Dendritic cell treated with granulocyte-macrophage colony-stimulating factor and Interleukin-4, amounts not matched to agents 40 ng/mL and 50 ng/mL, for 4 days (primary cell): ENCODE measurements at regions not wholly inside any gene's neighbourhood (a gene's known extent, or its start where the extent isn't known, plus 50 kb on each side); places are given as distances from the start of the nearest gene placed in this dataset.

Experiments used
- H3K27ac Mint-ChIP-seq: one replicate; pipeline ENCODE4 v1.8.0; 2022; ENCODE audit warnings: mild to moderate bottlenecking, mixed read lengths
- H3K27me3 Mint-ChIP-seq: one replicate; pipeline ENCODE4 v1.8.0; 2022; ENCODE audit warnings: mild to moderate bottlenecking, mixed read lengths
- H3K36me3 Mint-ChIP-seq: one replicate; pipeline ENCODE4 v1.8.0; 2022; ENCODE audit warnings: low read depth, mixed read lengths
- H3K4me1 Mint-ChIP-seq: one replicate; pipeline ENCODE4 v1.8.0; 2022; ENCODE audit warnings: low read depth, mixed read lengths
- H3K4me3 Mint-ChIP-seq: one replicate; pipeline ENCODE4 v1.8.0; 2022; ENCODE audit warnings: mild to moderate bottlenecking, moderate library complexity, mixed read lengths
- H3K9me3 Mint-ChIP-seq: one replicate; pipeline ENCODE4 v1.8.0; 2022; ENCODE audit warnings: mixed read lengths
- intact Hi-C: fragments of 100-400 bp; cut with micrococcal nuclease; formaldehyde crosslinking; loops from one replicate; pipeline ENCODE4 v1.15.0; 2022

DNA sequence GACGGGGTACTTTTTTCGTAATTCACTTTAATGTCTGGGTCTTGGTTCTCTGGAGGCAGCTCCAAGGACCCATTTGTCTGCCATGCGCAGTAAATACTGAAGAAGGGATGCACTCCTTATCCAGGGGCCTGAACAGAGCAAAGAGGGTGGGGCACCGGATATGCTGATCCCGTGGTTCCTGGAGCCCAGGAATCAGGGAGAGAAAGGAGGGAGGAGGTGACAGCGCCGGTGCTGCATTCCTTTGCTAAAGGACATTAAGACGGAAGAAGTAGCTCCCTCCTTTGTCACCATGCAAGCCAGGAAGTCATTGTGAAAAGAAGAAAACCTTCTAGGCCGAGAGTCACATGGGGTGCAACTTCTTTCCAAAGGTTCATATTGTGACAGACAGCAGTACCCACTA is 1057.7 kb downstream of the VRK1 start:
- H3K36me3 Mint-ChIP-seq = no peaks in the 10 kb centered on the region
- H3K27ac Mint-ChIP-seq = no peak overlapping the region
- no peaks in the 10 kb centered on the region for H3K4me1 Mint-ChIP-seq
- intact Hi-C loops = no loop called here
- H3K27me3 Mint-ChIP-seq = no peaks in the 10 kb centered on the region
- no peaks in the 10 kb centered on the region for H3K9me3 Mint-ChIP-seq
- no peak overlapping the region for H3K4me3 Mint-ChIP-seq

DNA sequence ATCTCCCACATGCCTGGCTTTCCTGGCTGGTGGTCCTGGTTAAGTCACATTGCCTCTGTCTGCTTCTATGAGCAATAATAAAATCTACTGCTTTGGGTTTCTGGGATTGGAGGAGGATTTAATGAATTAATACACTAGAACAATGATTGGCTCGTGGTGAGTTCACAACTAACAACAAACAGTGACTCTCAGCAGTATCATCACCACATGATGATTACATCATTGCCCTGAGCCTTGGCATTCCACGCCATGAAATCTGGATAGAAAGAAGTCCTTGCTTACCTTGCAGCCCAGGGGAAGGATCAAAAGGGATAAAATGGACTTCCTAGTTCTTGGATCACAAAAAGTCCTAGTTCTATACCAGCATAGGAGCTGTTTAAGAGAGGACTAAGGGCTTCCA is 1069.0 kb downstream of the VRK1 start:
- Mint-ChIP-seq H3K4me1 (no peaks in the 10 kb centered on the region), H3K9me3 (peaks cover 10% of the 10 kb centered on the region), H3K27me3 (no peaks in the 10 kb centered on the region), H3K36me3 (no peaks in the 10 kb centered on the region), H3K27ac (no peak overlapping the region), H3K4me3 (no peak overlapping the region)
- intact Hi-C loops = no loop called here

DNA sequence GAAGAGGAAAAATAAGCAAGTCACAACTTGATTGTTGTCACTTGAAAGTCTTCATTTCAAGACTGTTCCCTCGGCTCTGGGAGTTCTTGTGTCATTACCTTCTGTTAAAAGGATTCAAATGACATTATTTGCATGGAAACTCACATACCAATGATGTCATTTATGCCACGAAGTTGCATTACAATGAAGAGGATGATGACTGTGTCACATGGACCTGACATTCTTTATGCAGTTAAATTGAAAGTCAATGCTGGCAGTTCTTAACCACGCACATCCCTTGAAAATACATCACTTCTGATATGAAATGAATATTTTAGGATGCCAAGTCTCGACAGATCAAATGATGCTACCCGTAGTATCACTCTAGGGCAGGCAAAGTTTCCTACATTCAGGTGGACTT is 1069.5 kb downstream of the VRK1 start:
- intact Hi-C loops = no loop called here
- H3K27me3 Mint-ChIP-seq = no peaks in the 10 kb centered on the region
- peaks cover 10% of the 10 kb centered on the region for H3K9me3 Mint-ChIP-seq
- H3K27ac Mint-ChIP-seq = no peak overlapping the region
- H3K4me1 Mint-ChIP-seq = no peaks in the 10 kb centered on the region
- H3K4me3 Mint-ChIP-seq = no peak overlapping the region
- H3K36me3 Mint-ChIP-seq = no peaks in the 10 kb centered on the region

DNA sequence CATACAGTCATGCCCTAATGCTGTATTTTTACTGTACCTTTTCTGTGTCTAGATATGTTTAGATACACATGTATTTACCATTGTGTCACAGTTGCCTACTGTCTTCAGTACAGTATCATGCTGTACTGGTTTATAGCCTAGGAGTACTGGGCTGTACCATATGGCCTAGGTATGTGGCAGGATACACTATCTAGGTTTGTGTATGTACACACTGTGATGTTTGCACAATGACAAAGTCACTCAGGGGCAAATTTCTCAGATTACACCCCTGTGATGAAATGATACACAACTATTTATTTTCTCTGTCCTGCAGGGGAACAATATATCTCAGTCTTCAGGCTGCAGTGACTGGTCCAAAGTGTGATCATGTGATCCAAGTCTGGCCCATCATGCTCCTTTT is 1076.1 kb downstream of the VRK1 start:
- H3K4me3 Mint-ChIP-seq = no peak overlapping the region
- H3K36me3 Mint-ChIP-seq = no peaks in the 10 kb centered on the region
- no peaks in the 10 kb centered on the region for H3K9me3 Mint-ChIP-seq
- H3K27me3 Mint-ChIP-seq = no peaks in the 10 kb centered on the region
- intact Hi-C loops = no loop called here
- H3K4me1 Mint-ChIP-seq = no peaks in the 10 kb centered on the region
- no peak overlapping the region for H3K27ac Mint-ChIP-seq

- no peak overlapping the region for H3K27ac Mint-ChIP-seq
These were observed 1077.2 kb downstream of the VRK1 start for GRCh38 chr14:97874394-97874793.

DNA sequence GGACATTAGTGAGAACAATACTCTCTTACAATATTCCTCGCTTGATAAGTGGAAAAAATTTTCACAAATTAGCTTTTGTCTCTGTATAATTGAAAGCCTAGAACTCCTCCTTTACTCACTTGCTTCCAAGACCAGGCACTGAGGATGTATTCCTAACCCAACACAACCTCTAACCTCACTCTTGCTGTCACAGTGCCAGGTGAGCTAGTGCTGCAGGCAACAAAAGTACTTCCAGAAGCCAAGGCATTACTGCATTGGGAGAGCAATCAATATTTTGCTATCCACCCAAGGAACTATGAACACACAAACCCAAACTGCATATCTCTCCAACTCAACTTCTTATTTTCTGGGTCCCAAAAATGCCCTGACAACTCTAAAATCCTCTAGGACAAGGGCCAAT is 1081.0 kb downstream of the VRK1 start:
- Mint-ChIP-seq H3K4me3 (no peak overlapping the region), H3K9me3 (no peaks in the 10 kb centered on the region), H3K36me3 (no peaks in the 10 kb centered on the region), H3K27me3 (no peaks in the 10 kb centered on the region), H3K27ac (no peak overlapping the region), H3K4me1 (no peaks in the 10 kb centered on the region)
- intact Hi-C loops = no loop called here

More at GRCh38 chr14:97874394-97874793, 1077.2 kb downstream of the VRK1 start:
- intact Hi-C loops = no loop called here
- H3K4me1 Mint-ChIP-seq = no peaks in the 10 kb centered on the region
- no peaks in the 10 kb centered on the region for H3K9me3 Mint-ChIP-seq
- H3K36me3 Mint-ChIP-seq = no peaks in the 10 kb centered on the region
- no peak overlapping the region for H3K4me3 Mint-ChIP-seq
- no peaks in the 10 kb centered on the region for H3K27me3 Mint-ChIP-seq

GRCh38 chr14:97878727-97879126 is 1081.5 kb downstream of the VRK1 start:
- Mint-ChIP-seq H3K4me3 (no peak overlapping the region), H3K9me3 (peaks cover 2% of the 10 kb centered on the region), H3K27me3 (no peaks in the 10 kb centered on the region), H3K4me1 (no peaks in the 10 kb centered on the region), H3K27ac (no peak overlapping the region), H3K36me3 (no peaks in the 10 kb centered on the region)
- intact Hi-C loops = no loop called here

- Mint-ChIP-seq H3K9me3 (peaks cover 9% of the 10 kb centered on the region), H3K4me3 (no peak overlapping the region), H3K27me3 (no peaks in the 10 kb centered on the region), H3K4me1 (no peaks in the 10 kb centered on the region), H3K36me3 (no peaks in the 10 kb centered on the region), H3K27ac (no peak overlapping the region)
- intact Hi-C loops = no loop called here
These were observed 1090.5 kb downstream of the VRK1 start for GRCh38 chr14:97887690-97888089.

DNA sequence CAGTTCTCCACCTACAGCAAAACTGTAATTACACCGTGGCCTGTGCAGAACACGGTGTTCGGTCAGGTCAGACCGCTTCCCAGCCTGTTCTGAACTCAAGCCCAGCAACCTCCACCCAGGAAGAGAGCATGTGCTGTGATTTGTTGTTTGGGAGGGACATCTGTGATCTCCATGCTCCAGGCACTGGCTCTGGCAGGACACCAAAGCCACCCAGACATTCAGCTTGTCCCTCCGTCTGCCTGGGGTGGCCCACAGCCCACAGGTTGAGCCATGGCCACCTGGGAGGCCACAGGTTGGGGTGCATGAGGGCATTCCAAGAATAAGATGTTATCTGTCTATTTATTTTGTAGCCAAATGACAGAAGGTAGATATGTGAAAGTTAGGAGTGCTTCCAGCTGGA is 1091.1 kb downstream of the VRK1 start:
- Mint-ChIP-seq H3K4me1 (no peaks in the 10 kb centered on the region), H3K27ac (no peak overlapping the region), H3K4me3 (no peak overlapping the region), H3K36me3 (no peaks in the 10 kb centered on the region), H3K9me3 (peaks cover 14% of the 10 kb centered on the region), H3K27me3 (no peaks in the 10 kb centered on the region)
- intact Hi-C loops = no loop called here

- Mint-ChIP-seq H3K27ac (no peak overlapping the region), H3K4me3 (no peak overlapping the region), H3K4me1 (no peaks in the 10 kb centered on the region), H3K36me3 (no peaks in the 10 kb centered on the region), H3K9me3 (peaks cover 7% of the 10 kb centered on the region), H3K27me3 (no peaks in the 10 kb centered on the region)
- intact Hi-C loops = no loop called here
These were observed 1094.3 kb downstream of the VRK1 start for GRCh38 chr14:97891515-97891914.

- intact Hi-C loops = no loop called here
- H3K4me1 Mint-ChIP-seq = no peaks in the 10 kb centered on the region
- H3K4me3 Mint-ChIP-seq = no peak overlapping the region
These were observed 1097.4 kb downstream of the VRK1 start for GRCh38 chr14:97894552-97894951.

GRCh38 chr14:97900196-97900854 is 1103.1 kb downstream of the VRK1 start:
- H3K4me1 Mint-ChIP-seq = no peaks in the 10 kb centered on the region
- H3K4me3 Mint-ChIP-seq = no peak overlapping the region
- no peaks in the 10 kb centered on the region for H3K36me3 Mint-ChIP-seq
- H3K27ac Mint-ChIP-seq = no peak overlapping the region
- H3K9me3 Mint-ChIP-seq = no peaks in the 10 kb centered on the region
- no peaks in the 10 kb centered on the region for H3K27me3 Mint-ChIP-seq
- intact Hi-C loops = no loop called here

More at GRCh38 chr14:97894552-97894951, 1097.4 kb downstream of the VRK1 start:
- no peaks in the 10 kb centered on the region for H3K36me3 Mint-ChIP-seq
- peaks cover 7% of the 10 kb centered on the region for H3K9me3 Mint-ChIP-seq
- no peak overlapping the region for H3K27ac Mint-ChIP-seq
- no peaks in the 10 kb centered on the region for H3K27me3 Mint-ChIP-seq

DNA sequence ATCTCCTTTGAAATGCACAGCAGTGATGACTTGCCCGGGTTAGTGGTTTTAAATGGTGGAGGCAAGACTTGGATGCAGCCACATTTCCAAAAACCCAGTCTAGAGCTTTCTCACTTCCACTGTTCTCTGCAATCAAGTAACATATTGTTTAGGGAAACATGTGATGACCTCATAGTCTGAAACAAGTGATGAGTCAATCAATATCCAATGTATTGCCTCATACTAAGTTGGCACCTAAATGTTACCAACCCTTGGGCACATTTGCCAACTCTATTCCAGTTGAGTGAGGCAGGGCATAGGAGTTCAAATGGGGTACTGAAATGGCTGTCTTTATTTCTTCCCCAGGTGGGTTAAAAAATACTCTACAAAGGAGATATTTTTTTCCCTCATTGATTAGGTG is 1105.4 kb downstream of the VRK1 start:
- Mint-ChIP-seq H3K9me3 (peaks cover 7% of the 10 kb centered on the region), H3K36me3 (no peaks in the 10 kb centered on the region), H3K27ac (no peak overlapping the region), H3K4me3 (no peak overlapping the region), H3K4me1 (no peaks in the 10 kb centered on the region), H3K27me3 (no peaks in the 10 kb centered on the region)
- intact Hi-C loops = no loop called here

DNA sequence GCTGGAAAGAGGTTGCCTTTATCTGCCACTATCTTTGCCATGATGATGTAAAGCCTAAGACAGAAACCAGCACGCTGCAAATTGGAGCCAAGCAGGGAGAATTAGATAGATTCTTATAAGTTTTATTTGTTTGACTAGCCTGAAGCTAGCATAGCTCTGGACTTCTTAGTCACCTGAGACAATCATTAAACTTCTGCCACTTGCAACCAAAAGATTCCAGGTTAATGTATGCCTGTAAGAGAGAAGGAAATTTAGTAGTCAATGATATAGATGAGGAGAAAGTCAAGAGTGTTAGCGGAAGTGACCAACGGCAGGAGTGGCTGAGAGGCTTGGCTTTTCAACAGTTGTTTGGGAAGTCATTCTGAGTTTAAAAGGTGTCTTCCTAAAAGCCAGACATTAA is 1106.6 kb downstream of the VRK1 start:
- Mint-ChIP-seq H3K4me1 (no peaks in the 10 kb centered on the region), H3K27me3 (no peaks in the 10 kb centered on the region), H3K9me3 (peaks cover 7% of the 10 kb centered on the region), H3K27ac (no peak overlapping the region), H3K4me3 (no peak overlapping the region), H3K36me3 (no peaks in the 10 kb centered on the region)
- intact Hi-C loops = no loop called here

DNA sequence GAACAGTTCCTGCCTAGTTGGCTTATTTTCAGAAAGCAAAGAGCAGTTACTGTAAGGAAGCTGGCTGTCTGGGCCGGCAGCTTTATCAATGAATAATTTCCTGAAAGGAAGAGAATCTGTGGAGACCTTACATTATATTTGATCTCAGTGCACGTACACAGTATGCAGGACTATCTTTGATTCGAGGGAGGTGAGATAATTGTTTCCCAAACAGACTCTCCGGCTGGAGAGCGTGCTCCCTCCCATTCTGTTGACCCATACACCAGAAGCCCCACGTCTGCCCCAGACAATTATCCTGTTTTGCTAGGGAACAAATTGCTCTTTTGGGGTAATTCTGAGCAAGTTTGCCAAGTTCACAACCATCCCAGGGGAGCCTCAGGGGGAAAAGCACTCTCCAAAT is 1115.0 kb downstream of the VRK1 start:
- Mint-ChIP-seq H3K27ac (no peak overlapping the region), H3K36me3 (no peaks in the 10 kb centered on the region), H3K9me3 (peaks cover 12% of the 10 kb centered on the region), H3K4me1 (no peaks in the 10 kb centered on the region), H3K4me3 (no peak overlapping the region), H3K27me3 (no peaks in the 10 kb centered on the region)
- intact Hi-C loops = no loop called here
